Type B pancreatic cell (in vitro differentiated cells): ENCODE measurements at regions not wholly inside any gene's neighbourhood (a gene's known extent, or its start where the extent isn't known, plus 50 kb on each side); places are given as distances from the start of the nearest gene placed in this dataset.

Source experiments
- DNase-seq: peaks from one replicate; pipeline ENCODE4 v3.0.0; 2021; ENCODE audit warnings: mixed read lengths; ENCODE audit not compliant: unreplicated experiment; ENCODE audit errors: extremely low spot score
- H3K27ac Mint-ChIP-seq: 2 replicates; pipeline ENCODE4 v1.8.0; 2021; ENCODE audit warnings: mild to moderate bottlenecking, mixed read lengths
- H3K27me3 Mint-ChIP-seq: 2 replicates; pipeline ENCODE4 v1.8.0; 2021; ENCODE audit warnings: mixed read lengths
- H3K36me3 Mint-ChIP-seq: 2 replicates; pipeline ENCODE4 v1.8.0; 2021; ENCODE audit warnings: mixed read lengths
- H3K4me1 Mint-ChIP-seq: one replicate; pipeline ENCODE4 v1.8.0; 2021; ENCODE audit warnings: mixed read lengths; ENCODE audit not compliant: unreplicated experiment
- H3K4me3 Mint-ChIP-seq: 2 replicates; pipeline ENCODE4 v1.8.0; 2021; ENCODE audit warnings: mild to moderate bottlenecking, mixed read lengths
- H3K9me3 Mint-ChIP-seq: 2 replicates; pipeline ENCODE4 v1.8.0; 2021; ENCODE audit warnings: mixed read lengths
- TF ChIP-seq, protein P1 (sequence below): fragments of 200-600 bp; sonication (generic); conservative IDR thresholded peaks from 2 replicates; pipeline ENCODE4 v1.5.0; 2021; ENCODE audit warnings: antibody characterized with exemption, mild to moderate bottlenecking

DNA sequence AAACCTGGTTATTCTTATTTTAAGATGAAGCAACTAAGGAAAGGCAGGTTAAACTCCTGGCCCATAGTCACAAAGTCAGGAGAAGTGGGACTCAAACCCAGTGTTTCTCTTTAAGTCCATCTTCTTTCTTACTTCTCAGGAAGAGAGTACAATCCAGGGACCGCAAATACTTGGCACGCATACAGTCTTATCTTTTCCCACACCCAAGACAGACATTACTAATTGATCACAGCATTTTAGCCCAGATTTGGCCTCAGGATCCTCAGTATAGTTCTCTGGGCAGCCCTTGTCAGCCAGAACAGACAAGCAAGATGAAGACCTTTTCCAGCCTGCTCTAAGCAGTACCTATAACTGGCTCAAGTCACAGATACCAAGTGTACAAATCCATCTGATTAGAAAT lies 125.5 kb upstream of the RAI14 start:
- no peak overlapping the region for H3K27ac Mint-ChIP-seq
- DNase-seq, result no peak
- no peaks in the 10 kb centered on the region for H3K27me3 Mint-ChIP-seq
- H3K36me3 Mint-ChIP-seq, result no peaks in the 10 kb centered on the region
- peaks cover 22% of the 10 kb centered on the region for H3K4me1 Mint-ChIP-seq
- TF ChIP-seq, protein P1, sequence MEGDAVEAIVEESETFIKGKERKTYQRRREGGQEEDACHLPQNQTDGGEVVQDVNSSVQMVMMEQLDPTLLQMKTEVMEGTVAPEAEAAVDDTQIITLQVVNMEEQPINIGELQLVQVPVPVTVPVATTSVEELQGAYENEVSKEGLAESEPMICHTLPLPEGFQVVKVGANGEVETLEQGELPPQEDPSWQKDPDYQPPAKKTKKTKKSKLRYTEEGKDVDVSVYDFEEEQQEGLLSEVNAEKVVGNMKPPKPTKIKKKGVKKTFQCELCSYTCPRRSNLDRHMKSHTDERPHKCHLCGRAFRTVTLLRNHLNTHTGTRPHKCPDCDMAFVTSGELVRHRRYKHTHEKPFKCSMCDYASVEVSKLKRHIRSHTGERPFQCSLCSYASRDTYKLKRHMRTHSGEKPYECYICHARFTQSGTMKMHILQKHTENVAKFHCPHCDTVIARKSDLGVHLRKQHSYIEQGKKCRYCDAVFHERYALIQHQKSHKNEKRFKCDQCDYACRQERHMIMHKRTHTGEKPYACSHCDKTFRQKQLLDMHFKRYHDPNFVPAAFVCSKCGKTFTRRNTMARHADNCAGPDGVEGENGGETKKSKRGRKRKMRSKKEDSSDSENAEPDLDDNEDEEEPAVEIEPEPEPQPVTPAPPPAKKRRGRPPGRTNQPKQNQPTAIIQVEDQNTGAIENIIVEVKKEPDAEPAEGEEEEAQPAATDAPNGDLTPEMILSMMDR, result no peak
- no peak overlapping the region for H3K4me3 Mint-ChIP-seq
- H3K9me3 Mint-ChIP-seq, result no peaks in the 10 kb centered on the region

DNA sequence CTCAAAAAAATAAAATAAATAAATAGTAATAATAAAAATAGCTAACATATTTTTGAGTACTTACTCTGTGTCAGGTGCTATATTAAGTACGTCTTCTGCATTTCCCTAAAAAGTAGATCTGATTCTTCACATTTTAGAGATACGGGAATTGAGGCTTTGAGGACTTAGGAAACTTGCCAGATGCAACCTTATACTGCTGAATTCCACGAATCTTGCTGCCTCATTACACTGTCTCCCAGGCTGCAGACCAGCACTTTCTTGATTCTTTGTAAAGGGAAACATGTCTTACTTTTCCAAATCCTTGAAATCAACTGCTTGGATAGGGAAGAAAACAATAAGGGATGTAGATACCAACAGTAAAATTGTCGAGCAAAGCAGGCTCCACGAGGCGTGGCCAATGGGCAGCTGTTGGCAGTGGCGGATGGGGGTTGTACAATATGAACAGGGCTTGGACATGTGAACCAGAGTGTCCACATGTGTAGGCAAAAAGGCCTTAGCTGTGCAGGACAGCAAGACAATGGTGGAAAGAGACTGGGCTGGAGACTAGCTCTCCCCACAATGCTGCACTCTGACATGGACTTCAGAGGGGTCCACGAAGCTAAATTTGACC lies 124.3 kb upstream of the RAI14 start:
- DNase-seq, result no peak
- Mint-ChIP-seq H3K27me3 (no peaks in the 10 kb centered on the region), H3K4me3 (no peak overlapping the region), H3K27ac (no peak overlapping the region), H3K9me3 (peaks cover 4% of the 10 kb centered on the region), H3K36me3 (no peaks in the 10 kb centered on the region), H3K4me1 (peaks cover 27% of the 10 kb centered on the region)
- TF ChIP-seq, protein P1, result no peak

DNA sequence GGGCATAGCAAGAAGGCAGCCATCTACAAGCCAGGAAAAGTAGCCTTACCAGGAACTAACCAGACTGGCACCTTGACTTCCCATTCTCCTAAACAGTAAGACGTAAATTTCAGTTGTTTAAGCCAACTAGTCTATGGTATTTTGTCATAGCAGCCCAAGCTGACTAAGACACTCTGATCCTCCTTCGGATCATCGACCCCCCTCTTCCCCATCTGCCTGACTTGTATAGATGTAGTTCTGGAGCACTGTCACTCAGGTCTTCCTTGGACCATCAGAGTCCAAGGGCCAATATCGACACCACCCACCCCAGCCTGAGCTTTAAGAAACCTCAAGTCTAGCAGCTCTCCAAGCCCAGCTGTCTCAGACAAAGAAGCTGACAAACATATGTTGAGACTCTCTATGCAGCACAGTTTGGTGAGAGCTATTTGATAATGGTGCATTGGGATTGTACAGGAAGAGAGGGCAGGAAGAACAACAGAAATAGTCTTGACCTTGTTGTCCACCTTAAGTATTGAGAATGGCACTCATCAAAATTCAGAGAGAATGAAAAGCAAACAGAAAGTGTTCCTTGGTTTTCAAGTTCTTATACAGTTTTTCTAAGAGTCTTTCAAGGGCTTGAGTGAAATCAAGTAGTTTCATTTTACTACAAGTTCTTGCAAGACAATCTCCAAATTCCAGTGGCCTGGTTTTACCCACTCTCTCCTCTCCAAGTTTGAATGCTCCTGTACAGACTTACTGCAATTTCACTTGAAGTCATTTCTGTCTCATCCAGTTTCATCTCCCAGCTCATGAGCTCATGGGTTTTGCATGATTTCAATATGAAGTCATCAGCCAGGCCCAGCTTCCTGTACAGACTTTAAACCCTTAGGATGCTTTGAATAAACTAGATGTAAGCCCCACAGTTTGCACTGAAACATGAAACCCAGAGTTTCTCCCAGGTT lies 122.3 kb upstream of the RAI14 start:
- no peaks in the 10 kb centered on the region for H3K27me3 Mint-ChIP-seq
- H3K36me3 Mint-ChIP-seq, result no peaks in the 10 kb centered on the region
- TF ChIP-seq, protein P1, result no peak
- peaks cover 27% of the 10 kb centered on the region for H3K4me1 Mint-ChIP-seq
- H3K9me3 Mint-ChIP-seq, result peaks cover 4% of the 10 kb centered on the region
- H3K27ac Mint-ChIP-seq, result peak overlapping the region; percentile 35
- H3K4me3 Mint-ChIP-seq, result no peak overlapping the region
- DNase-seq, result no peak

DNA sequence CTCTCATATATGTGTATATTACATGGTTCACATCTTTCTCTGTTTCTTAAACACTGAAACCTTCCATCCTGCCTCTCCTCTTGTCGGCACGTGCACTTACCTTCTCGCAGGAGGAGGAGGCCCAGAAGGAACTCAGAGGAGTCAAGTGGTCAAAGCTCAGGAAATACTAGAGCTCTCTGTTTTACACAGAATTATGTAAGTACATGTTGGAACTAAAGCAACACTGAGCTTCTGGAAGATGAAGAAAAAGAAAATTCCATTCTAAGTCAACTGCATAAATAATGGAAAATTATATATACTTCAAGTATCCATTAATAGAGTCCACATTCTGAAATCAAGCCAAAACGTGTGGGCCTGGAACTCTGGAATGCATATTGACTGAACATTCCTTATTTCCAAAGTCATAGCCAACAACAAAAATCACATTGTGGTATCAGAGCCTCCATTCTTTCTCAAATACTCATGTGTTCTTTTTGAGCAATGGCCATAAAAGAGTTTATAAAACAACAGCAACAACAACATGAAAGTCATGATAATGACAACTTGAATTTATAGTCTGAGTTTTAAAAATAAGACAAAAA lies 121.5 kb upstream of the RAI14 start:
- DNase-seq, result no peak
- no peak overlapping the region for H3K4me3 Mint-ChIP-seq
- H3K36me3 Mint-ChIP-seq, result no peaks in the 10 kb centered on the region
- H3K27me3 Mint-ChIP-seq, result no peaks in the 10 kb centered on the region
- peaks cover 4% of the 10 kb centered on the region for H3K9me3 Mint-ChIP-seq
- TF ChIP-seq, protein P1, result no peak
- peaks cover 24% of the 10 kb centered on the region for H3K4me1 Mint-ChIP-seq
- H3K27ac Mint-ChIP-seq, result peak overlapping the region; percentile 35

DNA sequence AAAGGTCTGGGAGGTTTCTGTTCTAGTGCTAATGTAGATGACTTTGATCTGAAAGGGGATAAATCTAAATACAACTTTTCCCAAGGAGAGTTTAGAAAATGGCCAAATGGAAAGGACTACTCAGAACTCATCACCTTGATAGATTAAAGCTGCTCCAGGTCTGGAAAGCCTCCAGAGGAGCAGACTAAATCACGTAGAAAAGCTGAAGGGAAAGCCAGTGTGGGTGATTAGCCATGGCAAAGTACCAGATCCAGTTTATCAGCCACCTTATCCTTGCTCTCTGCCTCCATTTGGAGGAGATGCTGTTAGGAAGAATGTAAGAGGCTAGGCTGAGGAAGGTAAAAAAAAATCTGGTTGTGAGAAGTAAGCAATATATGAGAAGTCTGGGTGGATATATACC lies 120.7 kb upstream of the RAI14 start:
- H3K27ac Mint-ChIP-seq, result no peak overlapping the region
- H3K36me3 Mint-ChIP-seq, result no peaks in the 10 kb centered on the region
- no peak overlapping the region for H3K4me3 Mint-ChIP-seq
- H3K4me1 Mint-ChIP-seq, result peaks cover 20% of the 10 kb centered on the region
- no peak for DNase-seq
- H3K27me3 Mint-ChIP-seq, result no peaks in the 10 kb centered on the region
- TF ChIP-seq, protein P1, result no peak
- peaks cover 4% of the 10 kb centered on the region for H3K9me3 Mint-ChIP-seq
